Heart left ventricle (tissue), 16 donors: ENCODE measurements at regions not wholly inside any gene's neighbourhood (a gene's known extent, or its start where the extent isn't known, plus 50 kb on each side); places are given as distances from the start of the nearest gene placed in this dataset.
"Not testable (repeated sequence)": the region's sequence is repeated elsewhere in the genome, so short reads cannot be mapped to it uniquely, and the experiment has no call there.

Source experiments
- ATAC-seq, 4 donors: fragments of 200-7000 bp; cut with Tn5 transposase; one replicate each; pipeline ENCODE4 v1.9.1; 2020 to 2022; ENCODE audit warnings: moderate library complexity in 4 of 4, mild to moderate bottlenecking in 3 of 4, moderate number of reproducible peaks in 1 of 4
- DNase-seq, 5 donors: peaks; one replicate each; pipeline ENCODE4 v3.0.0-alpha.2; 2020
- H3K27ac ChIP-seq, 12 donors: fragments of 200-600 bp; sonication (generic) in 4 of 12; one replicate each; pipeline versions ENCODE4 v1.5.0 to v1.8.0; 2016 to 2022; ENCODE audit warnings: mild to moderate bottlenecking in 2 of 12
- H3K27me3 ChIP-seq, 9 donors: fragments of 200-600 bp; sonication (generic) in 2 of 9; one replicate each; pipeline versions ENCODE4 v1.5.1 to v1.8.0; 2016 to 2022; ENCODE audit warnings: mild to moderate bottlenecking in 3 of 9
- H3K36me3 ChIP-seq, 9 donors: fragments of 200-600 bp; sonication (generic) in 2 of 9; one replicate each; pipeline versions ENCODE4 v1.5.0 to v1.8.0; 2018 to 2022; ENCODE audit warnings: mild to moderate bottlenecking in 2 of 9
- H3K4me1 ChIP-seq, 12 donors: fragments of 200-600 bp; sonication (generic) in 4 of 12; one replicate each; pipeline versions ENCODE4 v1.5.0 to v1.8.0; 2016 to 2022; ENCODE audit warnings: mild to moderate bottlenecking in 3 of 12
- H3K4me3 ChIP-seq, 12 donors: fragments of 200-600 bp; sonication (generic) in 4 of 12; one replicate each; pipeline versions ENCODE4 v1.5.0 to v1.8.0; 2017 to 2022; ENCODE audit warnings: mild to moderate bottlenecking in 9 of 12, moderate library complexity in 4 of 12
- H3K9me3 ChIP-seq, 12 donors: fragments of 200-600 bp; sonication (generic) in 4 of 12; one replicate each; pipeline versions ENCODE4 v1.5.0 to v1.8.0; 2016 to 2022; ENCODE audit warnings: mild to moderate bottlenecking in 1 of 12
- CTCF ChIP-seq, 12 donors: fragments of 200-600 bp; sonication (generic) in 4 of 12; IDR thresholded peaks; one replicate each; pipeline versions ENCODE4 v1.5.0 to v1.8.0; 2018 to 2022; ENCODE audit warnings: antibody characterized with exemption in 12 of 12, mild to moderate bottlenecking in 5 of 12
- POLR2A ChIP-seq, 2 donors: fragments of 450-650 bp; IDR thresholded peaks; one replicate each; pipeline ENCODE4 v1.6.1; 2017; ENCODE audit warnings: antibody characterized with exemption in 2 of 2, mild to moderate bottlenecking in 2 of 2, moderate library complexity in 2 of 2
- WGBS, 4 donors: extraction: QIAGEN DNeasy Blood & Tissue Kit in 2 of 4; methylation state at CpG; one replicate each; pipeline versions ENCODE4 v1.1.5 to v1.1.7; 2013 to 2018; 5-methylcytosine and 5-hydroxymethylcytosine counted together
- intact Hi-C, 10 donors: fragments of 100-400 bp; cut with DNase I; formaldehyde crosslinking; loops; one replicate each; pipeline versions ENCODE4 v1.11.1 to v1.14.2; 2022
- donor health status: ischemic (EF 13 %, LVEDD 7.1; RV severe dilation, severe dysfunction).
- donor health status: healthy with polysubstance abuse.
- donor health status: DM: no; HTN: yes; CAD: no.
- donor health status: DM: no; HTN: no; CAD: no.
- donor health status: ischemic (EF 25% LVEDD 6.9; RV normal size, moderate dysfunction).
- donor health status: ischemic (EF 25% LVEDD 5.7; RV mildly dilated, moderate dysfunction).
- donor health status: healthy.
- donor health status: DM: yes; HTN: yes; CAD: no.
- donor health status: ischemic (EF 35%, LVEDD 5.7; RV mildly dilated, moderate dysfunction).
- donor health status: nonischemic (EF 11% LVEDD 7.7; RV severe dilation, severe dysfunction).
- donor health status: DM: yes; HTN: yes; CAD: no.
- donor health status: PGD.
- donor health status: ischemic (EF 29% LVEDD 5.4; RV normal size, mild dysfunction).
- donor health status: nonischemic (EF 23%, LVEDD 6.1; RV moderate dilation, normal function).

DNA sequence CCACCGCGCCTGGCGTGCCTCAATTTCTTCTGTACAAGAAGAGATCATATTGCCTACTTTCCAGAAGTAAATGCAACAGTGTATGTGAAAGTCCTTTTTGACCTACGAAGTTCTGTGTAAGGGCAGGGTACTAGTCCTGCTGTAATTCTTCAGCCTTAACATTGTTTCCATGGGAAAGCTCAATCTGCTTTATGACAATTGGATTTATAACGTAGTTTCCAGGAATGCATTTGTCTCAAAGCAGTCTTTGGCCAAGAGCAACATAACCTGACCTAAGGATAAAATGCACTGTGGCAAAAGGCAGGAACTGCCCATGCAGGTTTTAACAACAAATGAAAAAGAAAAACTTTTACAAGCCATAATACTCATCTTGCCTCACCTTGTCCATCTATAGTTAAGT, 108.1 kb upstream of the PODXL start:
- Histone ChIP-seq H3K27ac (peak overlapping the region in 3 of 12 donors; percentile 39 to 52 (median 48)), H3K36me3 (no peaks in the 10 kb centered on the region), H3K4me3 (no peak overlapping the region), H3K4me1 (no peaks in the 10 kb centered on the region), H3K9me3 (no peaks in the 10 kb centered on the region), H3K27me3 (no peaks in the 10 kb centered on the region)
- ATAC-seq (peak in 1 of 4 donors; percentile 46), DNase-seq (no peak)
- TF ChIP-seq CTCF (IDR thresholded peaks at IDR 0.05) (no peak), POLR2A (IDR thresholded peaks at IDR 0.05) (no peak)
- 85 to 91% (median 88%) methylated on average over 5 of the region's 5 CpGs for WGBS, 4 donors
- intact Hi-C loops: no loop called here

- H3K27me3 ChIP-seq, H3K27ac ChIP-seq, intact Hi-C loops, H3K9me3 ChIP-seq, H3K36me3 ChIP-seq, H3K4me3 ChIP-seq, DNase-seq, ATAC-seq: not testable (repeated sequence)
- peaks cover 0 to 12% (median 4%) of the 10 kb centered on the region in 12 donors for H3K4me1 ChIP-seq
- WGBS, 4 donors: 79 to 83% (median 82%) methylated on average over 13 to 15 of the region's 15 CpGs
Measured at GRCh38 chr7:131662301-131662873, 106.0 kb upstream of the PODXL start.

DNA sequence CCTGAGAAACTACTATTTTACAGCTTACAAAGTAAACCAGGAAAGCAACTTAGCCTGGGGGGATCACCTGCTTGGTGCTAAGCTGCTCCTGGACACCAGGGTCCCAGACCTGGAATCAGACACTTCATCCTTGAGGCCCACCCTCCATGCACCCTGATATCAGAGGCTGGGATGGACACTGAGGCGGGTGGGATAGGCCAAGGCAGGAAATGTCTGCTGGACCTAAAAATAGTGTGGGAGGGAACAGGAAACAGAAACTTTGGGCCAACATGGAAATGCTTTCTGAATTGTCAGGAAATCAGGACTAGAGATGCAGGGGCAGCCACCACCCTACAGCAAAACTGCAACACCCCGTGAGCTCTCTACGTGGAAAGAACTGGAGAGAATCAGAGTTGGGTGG, 101.5 kb upstream of the PODXL start:
- Histone ChIP-seq H3K27me3 (no peaks in the 10 kb centered on the region), H3K36me3 (no peaks in the 10 kb centered on the region), H3K4me1 (peaks cover 0 to 22% (median 8%) of the 10 kb centered on the region in 12 donors), H3K27ac (peak overlapping the region in 11 of 12 donors; percentile 61 to 82 (median 76)), H3K4me3 (peak overlapping the region in 1 of 12 donors; percentile 5), H3K9me3 (no peaks in the 10 kb centered on the region)
- TF ChIP-seq CTCF (IDR thresholded peaks at IDR 0.05) (no peak), POLR2A (IDR thresholded peaks at IDR 0.05) (peak in 1 of 2 donors; percentile 31)
- ATAC-seq (peak in 3 of 4 donors; percentile 12 to 70 (median 54)), DNase-seq (peak in 2 of 5 donors; percentile 29 to 42)
- WGBS, 4 donors: 59 to 76% (median 65%) methylated on average over 3 of the region's 3 CpGs
- intact Hi-C loops: loop anchor here in 1 of 10 donors (10.0 kb wide), 1 partner anchor 73 kb away; no protein-coding TSS in a partner anchor

DNA sequence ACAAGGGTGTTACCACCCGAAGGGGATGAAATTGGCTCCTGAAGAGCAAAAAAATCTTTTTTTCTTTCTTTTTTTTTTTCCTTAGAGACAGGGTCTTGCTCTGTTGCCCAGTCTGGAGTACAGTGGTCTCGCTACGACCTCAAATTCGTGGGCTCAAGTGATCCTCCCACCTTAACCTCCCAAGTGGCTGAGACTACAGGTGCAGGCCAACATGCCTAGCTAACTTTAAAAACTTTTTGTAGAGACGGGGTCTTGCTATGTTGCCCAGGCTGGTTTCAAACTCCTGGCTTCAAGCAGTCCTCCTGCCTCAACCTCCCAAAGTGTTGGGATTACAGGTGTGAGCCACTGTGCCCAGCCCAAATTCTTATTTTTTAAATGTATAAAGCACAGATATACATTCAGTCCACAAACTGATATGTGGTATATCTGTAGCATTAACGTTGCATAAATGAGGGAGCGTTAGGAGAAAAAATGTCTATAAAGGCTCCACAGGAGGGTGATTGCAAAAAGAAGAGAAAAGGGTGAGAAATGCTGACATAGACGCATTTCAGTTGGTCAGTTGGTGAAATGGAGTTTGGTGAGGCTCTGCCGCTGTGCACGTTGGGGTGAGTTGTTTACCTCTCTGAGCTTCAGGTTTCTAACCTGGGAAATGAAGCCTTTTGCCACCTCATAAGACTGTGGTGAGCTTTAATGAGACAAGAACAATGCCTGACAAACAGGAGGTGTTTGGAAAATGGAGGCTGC, 100.7 kb upstream of the PODXL start:
- TF ChIP-seq POLR2A (IDR thresholded peaks at IDR 0.05) (no peak), CTCF (IDR thresholded peaks at IDR 0.05) (no peak)
- H3K27me3 ChIP-seq: no peaks in the 10 kb centered on the region
- H3K36me3 ChIP-seq: no peaks in the 10 kb centered on the region
- peak overlapping the region in 11 of 12 donors; percentile 61 to 82 (median 76) for H3K27ac ChIP-seq
- DNase-seq: no peak
- no peak overlapping the region for H3K4me3 ChIP-seq
- no peak for ATAC-seq
- peaks cover 0 to 22% (median 8%) of the 10 kb centered on the region in 12 donors for H3K4me1 ChIP-seq
- intact Hi-C loops: loop anchor here in 1 of 10 donors (10.0 kb wide), 1 partner anchor 72 kb away; no protein-coding TSS in a partner anchor
- WGBS, 4 donors: 80 to 92% (median 81%) methylated on average over 10 of the region's 10 CpGs
- H3K9me3 ChIP-seq: no peaks in the 10 kb centered on the region
